B cell (primary cell): ENCODE measurements at regions not wholly inside any gene's neighbourhood (a gene's known extent, or its start where the extent isn't known, plus 50 kb on each side); places are given as distances from the start of the nearest gene placed in this dataset.

Experiments
- EZH2 ChIP-seq: IDR thresholded peaks from 2 replicates; pipeline ENCODE4 v1.6.1; 2012; ENCODE audit warnings: borderline replicate concordance, low read depth, mild to moderate bottlenecking, moderate library complexity, low read length; ENCODE audit not compliant: insufficient read depth, poor library complexity, severe bottlenecking
- TF ChIP-seq, protein P1 (sequence below): fragments of 200-600 bp; IDR thresholded peaks from one replicate; pipeline ENCODE4 v1.8.0; 2022; ENCODE audit warnings: antibody characterized with exemption, mild to moderate bottlenecking

DNA sequence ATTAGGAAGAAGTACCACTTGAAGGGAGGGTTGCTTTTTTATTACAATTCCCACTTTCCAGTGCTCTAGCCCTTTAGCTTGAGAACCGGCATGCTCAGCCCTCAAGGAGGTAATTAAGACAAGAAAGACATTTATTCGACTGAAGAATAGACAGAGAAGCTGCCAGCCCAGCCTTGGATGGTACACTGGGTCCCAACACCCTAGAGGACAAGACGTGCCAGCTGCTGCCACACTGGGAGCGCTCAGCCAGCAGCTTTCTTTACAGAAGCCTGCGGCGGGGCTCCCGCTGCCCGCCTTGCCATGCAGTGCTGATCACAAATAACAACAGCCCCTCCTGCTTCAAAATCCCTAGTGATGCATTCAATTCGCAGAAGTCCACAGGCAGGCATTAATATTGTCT lies 746.3 kb upstream of the RAB6C start:
- TF ChIP-seq, protein P1, sequence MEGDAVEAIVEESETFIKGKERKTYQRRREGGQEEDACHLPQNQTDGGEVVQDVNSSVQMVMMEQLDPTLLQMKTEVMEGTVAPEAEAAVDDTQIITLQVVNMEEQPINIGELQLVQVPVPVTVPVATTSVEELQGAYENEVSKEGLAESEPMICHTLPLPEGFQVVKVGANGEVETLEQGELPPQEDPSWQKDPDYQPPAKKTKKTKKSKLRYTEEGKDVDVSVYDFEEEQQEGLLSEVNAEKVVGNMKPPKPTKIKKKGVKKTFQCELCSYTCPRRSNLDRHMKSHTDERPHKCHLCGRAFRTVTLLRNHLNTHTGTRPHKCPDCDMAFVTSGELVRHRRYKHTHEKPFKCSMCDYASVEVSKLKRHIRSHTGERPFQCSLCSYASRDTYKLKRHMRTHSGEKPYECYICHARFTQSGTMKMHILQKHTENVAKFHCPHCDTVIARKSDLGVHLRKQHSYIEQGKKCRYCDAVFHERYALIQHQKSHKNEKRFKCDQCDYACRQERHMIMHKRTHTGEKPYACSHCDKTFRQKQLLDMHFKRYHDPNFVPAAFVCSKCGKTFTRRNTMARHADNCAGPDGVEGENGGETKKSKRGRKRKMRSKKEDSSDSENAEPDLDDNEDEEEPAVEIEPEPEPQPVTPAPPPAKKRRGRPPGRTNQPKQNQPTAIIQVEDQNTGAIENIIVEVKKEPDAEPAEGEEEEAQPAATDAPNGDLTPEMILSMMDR, result no peak
- no peak for TF ChIP-seq EZH2
